Endodermal cell (in vitro differentiated cells): ENCODE measurements at regions not wholly inside any gene's neighbourhood (a gene's known extent, or its start where the extent isn't known, plus 50 kb on each side); places are given as distances from the start of the nearest gene placed in this dataset.

Experiments used
- DNase-seq: peaks from one replicate; pipeline ENCODE4 v3.0.0-alpha.2; 2017
- H3K27ac ChIP-seq: 2 replicates; pipeline ENCODE4 v1.5.1; 2013; ENCODE audit warnings: mild to moderate bottlenecking, low read depth, low read length, moderate library complexity
- H3K27me3 ChIP-seq: 2 replicates; pipeline ENCODE4 v1.6.1; 2013; ENCODE audit warnings: mild to moderate bottlenecking, low read length, moderate library complexity; ENCODE audit not compliant: insufficient read depth, control insufficient read depth, poor library complexity, severe bottlenecking
- H3K36me3 ChIP-seq: 2 replicates; pipeline ENCODE4 v1.7.0; 2013; ENCODE audit warnings: mild to moderate bottlenecking, low read length, moderate library complexity; ENCODE audit not compliant: control insufficient read depth, insufficient read depth
- H3K4me1 ChIP-seq: one replicate; pipeline ENCODE4 v1.7.0; 2013; ENCODE audit warnings: low read length; ENCODE audit not compliant: control insufficient read depth, insufficient read depth
- H3K4me3 ChIP-seq: 2 replicates; pipeline ENCODE4 v1.5.1; 2013; ENCODE audit warnings: mild to moderate bottlenecking, low read length, moderate library complexity
- H3K9ac ChIP-seq: 2 replicates; pipeline ENCODE4 v1.6.1; 2013; ENCODE audit warnings: mild to moderate bottlenecking, low read length, moderate library complexity; ENCODE audit not compliant: poor library complexity, severe bottlenecking; ENCODE audit errors: extremely low read depth
- H3K9me3 ChIP-seq: 2 replicates; pipeline ENCODE4 v1.6.1; 2013; ENCODE audit warnings: mild to moderate bottlenecking, low read length, moderate library complexity; ENCODE audit not compliant: control insufficient read depth
- H3K27ac Mint-ChIP-seq: 2 replicates; pipeline ENCODE4 v1.8.0; 2020; ENCODE audit warnings: mixed read lengths
- H3K27me3 Mint-ChIP-seq: 2 replicates; pipeline ENCODE4 v1.8.0; 2021; ENCODE audit warnings: mild to moderate bottlenecking, mixed read lengths; ENCODE audit not compliant: insufficient read depth
- H3K36me3 Mint-ChIP-seq: 2 replicates; pipeline ENCODE4 v1.8.0; 2020; ENCODE audit warnings: low read depth, mixed read lengths
- H3K4me1 Mint-ChIP-seq: 2 replicates; pipeline ENCODE4 v1.8.0; 2020; ENCODE audit warnings: mixed read lengths
- H3K4me3 Mint-ChIP-seq: 2 replicates; pipeline ENCODE4 v1.8.0; 2020; ENCODE audit warnings: mild to moderate bottlenecking, moderate library complexity, mixed read lengths
- H3K9me3 Mint-ChIP-seq: 2 replicates; pipeline ENCODE4 v1.8.0; 2020; ENCODE audit warnings: mild to moderate bottlenecking, mixed read lengths
- CTCF ChIP-seq: fragments of 200-600 bp; sonication (generic); conservative IDR thresholded peaks from 2 replicates; pipeline ENCODE4 v1.5.0; 2021; ENCODE audit warnings: antibody characterized with exemption, mild to moderate bottlenecking
- WGBS, 2 experiments: methylation state at CpG; one replicate each; pipeline versions ENCODE4 v1.1.5 to v1.1.7; 2013; ENCODE audit warnings: missing lambda C conversion rate in 2 of 2, mixed read lengths in 1 of 2; ENCODE audit not compliant: insufficient coverage in 1 of 2, insufficient read length in 1 of 2; 5-methylcytosine and 5-hydroxymethylcytosine counted together

GRCh38 chr4:26030260-26030667 lies 116.2 kb downstream of the SMIM20 start:
- WGBS, 2 experiments: 33 to 46% methylated on average over 3 to 5 of the region's 5 CpGs
- Histone ChIP-seq H3K4me3 (no peak overlapping the region), H3K36me3 (no peaks in the 10 kb centered on the region), H3K9ac (no peak overlapping the region), H3K4me1 (peaks cover 12% of the 10 kb centered on the region), H3K27ac (no peak overlapping the region), H3K27me3 (peaks cover 11% of the 10 kb centered on the region), H3K9me3 (no peaks in the 10 kb centered on the region)
- no peaks in the 10 kb centered on the region for H3K36me3 Mint-ChIP-seq
- peaks cover 34% of the 10 kb centered on the region for H3K27me3 Mint-ChIP-seq
- TF ChIP-seq CTCF: no peak
- no peaks in the 10 kb centered on the region for H3K9me3 Mint-ChIP-seq
- H3K4me3 Mint-ChIP-seq: peak overlapping the region; percentile 45
- H3K4me1 Mint-ChIP-seq: peaks cover 23% of the 10 kb centered on the region
- DNase-seq: peak; percentile 86
- peak overlapping the region; percentile 79 for H3K27ac Mint-ChIP-seq

- Mint-ChIP-seq H3K9me3 (no peaks in the 10 kb centered on the region), H3K36me3 (no peaks in the 10 kb centered on the region), H3K27ac (peak overlapping the region; percentile 79), H3K4me3 (peak overlapping the region; percentile 5), H3K27me3 (peaks cover 34% of the 10 kb centered on the region), H3K4me1 (peaks cover 23% of the 10 kb centered on the region)
- 83 to 88% methylated on average over 7 to 8 of the region's 8 CpGs for WGBS, 2 experiments
- no peak overlapping the region for H3K9ac ChIP-seq
- TF ChIP-seq CTCF: no peak
- no peak for DNase-seq
- H3K27ac ChIP-seq: no peak overlapping the region
- H3K9me3 ChIP-seq: no peaks in the 10 kb centered on the region
- peaks cover 11% of the 10 kb centered on the region for H3K27me3 ChIP-seq
- peaks cover 12% of the 10 kb centered on the region for H3K4me1 ChIP-seq
- no peaks in the 10 kb centered on the region for H3K36me3 ChIP-seq
- no peak overlapping the region for H3K4me3 ChIP-seq
Measured at GRCh38 chr4:26030780-26031179, 116.8 kb downstream of the SMIM20 start.

- Mint-ChIP-seq H3K27me3 (peaks cover 33% of the 10 kb centered on the region), H3K9me3 (no peaks in the 10 kb centered on the region), H3K4me1 (peaks cover 23% of the 10 kb centered on the region), H3K36me3 (no peaks in the 10 kb centered on the region), H3K4me3 (no peak overlapping the region), H3K27ac (no peak overlapping the region)
- peaks cover 11% of the 10 kb centered on the region for H3K27me3 ChIP-seq
- H3K27ac ChIP-seq: no peak overlapping the region
- TF ChIP-seq CTCF: no peak
- no peaks in the 10 kb centered on the region for H3K9me3 ChIP-seq
- no peak overlapping the region for H3K9ac ChIP-seq
- no peak overlapping the region for H3K4me3 ChIP-seq
- H3K36me3 ChIP-seq: no peaks in the 10 kb centered on the region
- 79 to 83% methylated on average over 4 of the region's 4 CpGs for WGBS, 2 experiments
- no peak for DNase-seq
- peaks cover 12% of the 10 kb centered on the region for H3K4me1 ChIP-seq
Measured at GRCh38 chr4:26031704-26032103, 117.7 kb downstream of the SMIM20 start.
